GM18517 (cell line): ENCODE measurements at regions not wholly inside any gene's neighbourhood (a gene's known extent, or its start where the extent isn't known, plus 50 kb on each side); places are given as distances from the start of the nearest gene placed in this dataset.
A peak's percentile ranks its signal among the peaks of the same experiment; 100 is the strongest.
"Not testable (repeated sequence)": the region's sequence is repeated elsewhere in the genome, so short reads cannot be mapped to it uniquely, and the experiment has no call there.

Experiments used
- ATAC-seq: cut with Tn5 transposase; IDR thresholded peaks from one replicate; pipeline ENCODE4 v1.9.1; 2021; ENCODE audit warnings: mild to moderate bottlenecking, moderate library complexity; ENCODE audit not compliant: unreplicated experiment

GRCh38 chr14:24744641-24745040 lies 110.7 kb upstream of the GZMB start:
- no peak for ATAC-seq

- ATAC-seq: no peak
Measured at GRCh38 chr14:24741871-24742270, 107.9 kb upstream of the GZMB start.

- no peak for ATAC-seq
Measured at GRCh38 chr14:24735984-24736630, 102.1 kb upstream of the GZMB start.

GRCh38 chr14:24734917-24735500 lies 101.0 kb upstream of the GZMB start:
- ATAC-seq: no peak

DNA sequence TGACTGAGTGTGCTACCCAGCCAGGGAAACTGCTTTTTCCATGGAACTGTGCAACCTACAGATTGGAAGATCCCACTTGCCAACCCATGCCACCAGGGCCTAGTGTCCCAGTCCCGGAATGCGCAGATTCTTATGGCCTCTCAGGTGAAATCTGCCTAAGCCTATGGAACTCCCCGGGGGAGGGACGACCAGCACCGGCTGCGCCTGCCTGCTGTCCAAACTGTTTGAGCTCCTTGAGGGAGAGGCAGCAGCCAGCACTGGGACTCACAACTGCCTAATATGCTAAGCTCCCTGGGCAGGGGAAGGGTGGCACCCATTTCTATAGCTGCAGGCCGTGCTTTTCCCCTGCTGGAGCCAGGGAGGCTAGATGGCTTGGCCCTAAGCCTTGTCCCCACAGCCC lies 92.5 kb upstream of the GZMB start:
- no peak for ATAC-seq

DNA sequence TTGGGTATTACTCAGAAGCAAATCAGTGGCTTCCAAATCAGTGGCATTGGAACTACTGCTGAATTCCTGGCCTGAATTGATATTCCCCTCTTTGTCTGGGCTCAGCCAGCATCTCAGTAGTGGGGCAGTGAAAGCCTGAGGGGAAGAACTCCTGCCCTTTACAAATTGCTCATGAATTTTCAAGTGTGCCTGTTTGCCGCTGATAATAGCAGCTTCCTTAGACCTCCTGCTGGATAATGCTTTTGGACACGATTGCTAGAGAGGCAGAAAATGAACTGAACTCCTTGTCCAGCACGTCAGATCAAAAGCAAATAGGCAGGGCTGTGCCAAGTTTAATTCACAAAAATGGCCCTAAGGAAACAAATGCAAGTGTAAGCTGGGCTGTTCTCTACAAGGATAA lies 91.3 kb upstream of the GZMB start:
- ATAC-seq: no peak

GRCh38 chr14:24721775-24722174 lies 87.8 kb upstream of the GZMB start:
- no peak for ATAC-seq

DNA sequence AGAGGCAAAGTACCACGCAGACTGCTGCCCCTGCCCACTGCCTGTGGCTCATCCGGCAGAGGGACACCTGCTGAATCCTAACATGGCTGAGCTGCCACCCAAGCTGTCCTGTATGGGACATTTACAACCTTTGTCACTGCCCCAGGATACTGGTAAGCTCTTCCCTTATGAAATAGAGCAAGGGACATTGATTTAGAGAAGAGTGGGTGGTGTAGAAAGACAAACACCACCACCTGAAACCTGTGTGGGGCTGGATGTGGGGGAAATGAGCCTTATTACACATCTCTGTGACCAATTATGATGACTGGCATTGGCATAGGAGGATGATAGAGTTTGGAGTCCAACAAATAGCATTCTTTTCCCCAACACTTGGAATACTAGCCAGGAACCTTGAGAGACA lies 81.2 kb upstream of the GZMB start:
- no peak for ATAC-seq

DNA sequence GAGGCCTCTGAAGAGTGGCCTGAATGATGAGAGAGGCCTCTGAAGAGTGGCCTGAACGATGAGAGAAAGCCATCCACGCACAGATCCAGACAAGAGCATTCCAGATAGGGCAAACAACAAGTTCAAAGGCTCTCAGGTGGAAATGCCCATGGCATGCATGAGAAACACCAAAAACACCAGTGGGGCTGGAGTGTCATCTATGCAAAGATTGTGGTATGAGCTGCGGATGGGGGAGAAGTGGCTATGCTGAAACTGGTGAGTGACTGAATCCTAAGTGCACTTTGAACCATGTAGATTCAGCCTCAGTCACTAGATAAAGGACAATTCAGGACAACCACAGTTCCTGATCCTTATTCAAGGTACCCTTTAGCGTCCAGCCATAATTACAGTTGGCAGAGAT lies 79.4 kb upstream of the GZMB start:
- no peak for ATAC-seq

- no peak for ATAC-seq
Measured at GRCh38 chr14:24712909-24713308, 78.9 kb upstream of the GZMB start.

- no peak for ATAC-seq
Measured at GRCh38 chr14:24712374-24712773, 78.4 kb upstream of the GZMB start.

DNA sequence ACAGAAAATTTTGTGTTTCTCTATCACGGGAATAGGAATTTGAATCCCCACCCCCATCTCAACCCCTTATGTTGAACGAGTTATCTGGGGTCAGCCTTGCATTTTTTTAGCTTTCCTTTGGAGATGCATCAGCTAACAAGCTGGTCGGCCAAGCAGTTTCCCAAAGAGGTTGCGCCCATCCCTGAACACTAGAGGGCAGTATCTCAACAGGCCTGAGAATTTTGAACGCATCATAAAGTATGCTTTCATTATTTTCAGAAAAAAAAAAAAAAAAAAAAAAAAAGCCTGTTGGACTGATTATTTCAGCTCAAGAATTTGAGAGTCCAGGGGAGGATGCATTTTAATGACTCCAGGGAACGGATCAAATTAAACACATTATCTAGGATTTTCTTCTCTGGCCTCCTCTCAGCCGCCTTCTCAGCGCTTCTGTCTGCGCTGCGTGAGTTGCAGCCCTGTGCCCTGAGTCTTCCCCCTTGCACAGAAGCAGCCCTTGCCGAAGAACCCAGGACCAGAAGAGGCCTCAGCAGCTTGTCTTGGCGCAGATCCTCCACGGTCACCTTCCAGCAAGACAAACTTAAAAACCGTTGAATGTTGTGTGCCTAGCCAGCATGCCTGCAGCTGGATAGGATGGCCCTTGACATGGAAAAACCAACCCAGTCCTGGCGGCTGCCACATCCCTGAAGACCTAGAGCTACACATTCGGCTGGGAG lies 76.6 kb upstream of the GZMB start:
- peak; percentile 40 for ATAC-seq

DNA sequence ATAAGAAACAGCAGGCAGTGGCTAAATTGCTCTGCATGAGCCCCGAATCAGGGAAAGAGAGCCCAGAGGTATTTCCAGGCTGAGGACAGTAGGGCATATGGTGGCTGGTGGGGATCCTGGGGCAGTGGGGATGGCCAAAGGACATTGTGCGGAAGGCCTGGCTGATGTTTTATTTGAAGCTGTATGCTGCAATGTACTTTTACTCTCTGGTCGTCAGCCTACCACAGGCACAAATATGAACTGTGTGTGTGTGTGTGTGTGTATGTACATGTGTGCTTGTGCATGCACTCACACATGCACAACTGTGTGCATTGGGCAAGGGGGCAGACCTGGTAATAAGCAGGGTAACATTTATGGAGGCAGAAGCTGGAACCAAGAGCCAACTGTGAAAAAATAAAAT lies 74.7 kb upstream of the GZMB start:
- no peak for ATAC-seq

DNA sequence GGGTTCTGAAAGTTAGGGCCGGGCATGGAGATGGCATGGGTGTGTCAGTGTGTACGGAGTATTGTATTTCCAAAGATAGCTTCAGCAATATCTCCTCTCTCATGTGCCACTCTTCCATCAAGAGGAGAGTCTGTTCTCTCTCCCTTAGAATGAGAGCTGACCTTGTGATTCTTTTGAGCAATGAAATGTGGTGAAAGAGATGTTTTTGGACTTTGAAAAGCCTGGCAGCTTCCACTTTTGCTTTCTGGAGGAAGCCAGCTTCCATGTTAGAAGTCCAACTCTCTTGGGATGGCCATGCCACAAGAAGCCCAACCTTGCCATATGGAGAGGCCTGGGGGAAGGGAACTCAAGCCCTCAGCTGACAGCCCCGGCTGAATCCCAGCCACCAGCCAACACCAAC lies 72.4 kb upstream of the GZMB start:
- ATAC-seq: no peak

GRCh38 chr14:24705840-24706239 lies 71.8 kb upstream of the GZMB start:
- peak; percentile 90 for ATAC-seq

GRCh38 chr14:24701062-24701461 lies 67.1 kb upstream of the GZMB start:
- ATAC-seq: no peak

- ATAC-seq: no peak
Measured at GRCh38 chr14:24700511-24700910, 66.5 kb upstream of the GZMB start.

DNA sequence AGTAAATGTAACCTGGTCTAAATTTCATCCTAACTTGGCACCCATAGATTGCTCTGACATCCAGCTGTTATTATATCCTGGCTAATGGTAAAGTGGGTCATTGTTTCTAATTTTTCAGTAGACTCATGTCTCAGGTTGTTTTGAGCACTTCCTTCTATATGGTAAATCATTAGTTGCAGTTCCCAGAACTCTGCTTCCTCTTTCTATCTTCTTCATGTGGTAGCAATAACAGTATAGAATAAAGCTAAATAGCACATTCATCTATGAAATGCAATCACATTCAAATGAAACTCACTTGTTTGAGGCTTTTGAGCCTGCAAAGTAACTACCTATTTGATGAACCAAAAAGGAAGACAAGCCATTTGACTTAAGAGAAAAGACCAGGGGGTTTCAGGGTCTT lies 65.1 kb upstream of the GZMB start:
- peak; percentile 62 for ATAC-seq

DNA sequence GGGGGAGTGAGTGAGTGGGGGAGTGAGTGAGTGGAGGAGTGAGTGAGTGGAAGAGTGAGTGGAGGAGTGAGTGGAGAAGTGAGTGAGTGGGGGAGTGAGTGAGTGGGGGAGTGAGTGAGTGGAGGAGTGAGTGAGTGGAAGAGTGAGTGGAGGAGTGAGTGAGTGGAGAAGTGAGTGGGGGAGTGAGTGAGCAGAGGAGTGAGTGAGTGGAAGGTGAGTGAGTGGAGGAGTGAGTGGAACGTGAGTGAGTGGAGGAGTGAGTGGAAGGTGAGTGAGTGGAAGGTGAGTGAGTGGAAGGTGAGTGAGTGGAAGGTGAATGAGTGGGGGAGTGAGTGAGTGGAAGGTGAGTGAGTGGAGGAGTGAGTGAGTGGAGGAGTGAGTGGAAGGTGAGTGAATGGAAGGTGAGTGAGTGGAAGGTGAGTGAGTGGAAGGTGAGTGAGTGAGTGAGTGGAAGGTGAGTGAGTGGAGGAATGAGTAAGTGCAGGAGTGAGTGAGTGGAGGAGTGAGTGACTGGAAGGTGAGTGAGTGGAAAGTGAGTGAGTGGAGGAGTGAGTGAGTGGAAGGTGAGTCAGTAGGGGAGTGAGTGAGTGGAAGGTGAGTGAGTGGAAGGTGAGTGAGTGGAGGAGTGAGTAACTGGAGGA lies 62.4 kb upstream of the GZMB start:
- ATAC-seq: not testable (repeated sequence)

GRCh38 chr14:24695265-24696241 lies 61.6 kb upstream of the GZMB start:
- ATAC-seq: peak; percentile 58

- ATAC-seq: no peak
Measured at GRCh38 chr14:24694680-24695079, 60.7 kb upstream of the GZMB start.
